ENCODE measurements at regions not wholly inside any gene's neighbourhood (a gene's known extent, or its start where the extent isn't known, plus 50 kb on each side); places are given as distances from the start of the nearest gene placed in this dataset.

DNA sequence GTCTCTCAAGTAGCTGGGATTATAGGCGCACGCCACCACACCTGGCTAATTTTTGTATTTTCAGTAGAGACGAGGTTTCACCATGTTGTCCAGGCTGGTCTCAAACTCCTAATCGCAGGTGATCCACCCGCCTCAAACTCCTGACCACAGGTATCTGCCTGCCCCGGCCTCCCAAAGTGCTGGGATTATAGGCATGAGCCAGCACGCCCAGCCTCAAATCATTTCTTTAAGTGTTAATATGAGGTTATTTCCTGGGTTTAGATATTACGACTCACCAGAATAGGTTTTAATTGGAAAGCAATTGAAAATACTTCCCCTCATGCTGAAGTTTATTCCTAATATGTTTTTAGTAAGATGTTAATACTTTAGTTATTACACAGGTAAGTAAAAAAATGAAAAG is 144.5 kb downstream of the NUFIP1 start:
- intact Hi-C loops (cut with micrococcal nuclease; ENCODE audit: unreplicated experiment) (no loop called here), in situ Hi-C loops (cut with HindIII; ENCODE audit: extremely low pct_ligation_motif_present, low pct_unique_long_range_greater_than_20kb) (no loop called here)
- no peak overlapping the region for H3K4me3 ChIP-seq (replicated peaks in 1 of 3; ENCODE audit: insufficient read depth in 1 of 3, low read depth in 2 of 3, low read length in 3 of 3)
- H3K79me2 ChIP-seq (ENCODE audit: insufficient read depth, low read length), result no peaks in the 10 kb centered on the region
- no peak overlapping the region for H3K27ac ChIP-seq (ENCODE audit: extremely low read length, insufficient read depth, low read length)
- H3K4me1 ChIP-seq (ENCODE audit: insufficient read depth, low read length), result peaks cover 7% of the 10 kb centered on the region
- H3K36me3 ChIP-seq (replicated peaks in 1 of 2; ENCODE audit: control insufficient read depth in 1 of 2, insufficient read depth in 2 of 2, low read length in 2 of 2), result no peaks in the 10 kb centered on the region
- POLR2A ChIA-PET, result no interaction called here
- H2AFZ ChIP-seq (ENCODE audit: low read length), result no peak overlapping the region
- no peaks in the 10 kb centered on the region for H3K9me3 ChIP-seq (ENCODE audit: low read length)
- no peak overlapping the region for H3K4me2 ChIP-seq (ENCODE audit: low read depth, low read length)
- H4K20me1 ChIP-seq (ENCODE audit: insufficient read depth, low read length), result no peaks in the 10 kb centered on the region
- no peak for DNase-seq (ENCODE audit: low spot score)
- CTCF ChIA-PET (ENCODE audit: low intra/inter-chr PET ratio, low total read pairs), result no interaction called here
- no TSS peak for BruUV-seq (replicated peaks)
- no peak for ATAC-seq
- H3K27me3 ChIP-seq (ENCODE audit: control insufficient read depth in 1 of 2, insufficient read depth in 2 of 2, low read length in 2 of 2), result no peaks in the 10 kb centered on the region
- H3K9ac ChIP-seq (ENCODE audit: insufficient read depth, low read depth, low read length), result no peak overlapping the region
- WGBS (ENCODE audit: low lambda C conversion rate), result 80% methylated on average over 8 of the region's 8 CpGs
- TF ChIP-seq SMAD1 (CRISPR knock-in tag; IDR thresholded peaks at IDR 0.05; ENCODE audit: borderline replicate concordance, low read depth) (no peak), MTF2 (CRISPR knock-in tag; IDR thresholded peaks at IDR 0.05; ENCODE audit: borderline replicate concordance) (no peak), ZNF484 (CRISPR knock-in tag; IDR thresholded peaks at IDR 0.05; ENCODE audit: borderline replicate concordance, low read depth) (no peak), ZFP62 (CRISPR knock-in tag; IDR thresholded peaks at IDR 0.05) (no peak), GRHL1 (CRISPR knock-in tag; conservative IDR thresholded peaks at IDR 0.05) (no peak), ETV5 (CRISPR knock-in tag; IDR thresholded peaks at IDR 0.05; ENCODE audit: borderline replicate concordance) (no peak), SUZ12 (IDR thresholded peaks at IDR 0.05; ENCODE audit: low read depth, low read length) (no peak), ZNF10 (CRISPR knock-in tag; IDR thresholded peaks at IDR 0.05; ENCODE audit: borderline replicate concordance, low read depth) (no peak), SPEN (CRISPR knock-in tag; IDR thresholded peaks at IDR 0.05; ENCODE audit: low read depth) (no peak), U2AF2 (IDR thresholded peaks at IDR 0.05; ENCODE audit: low read depth, low read length) (no peak), FOSL1 (CRISPR knock-in tag; IDR thresholded peaks at IDR 0.05; ENCODE audit: borderline replicate concordance) (no peak)
- TF ChIP-seq, protein P1, sequence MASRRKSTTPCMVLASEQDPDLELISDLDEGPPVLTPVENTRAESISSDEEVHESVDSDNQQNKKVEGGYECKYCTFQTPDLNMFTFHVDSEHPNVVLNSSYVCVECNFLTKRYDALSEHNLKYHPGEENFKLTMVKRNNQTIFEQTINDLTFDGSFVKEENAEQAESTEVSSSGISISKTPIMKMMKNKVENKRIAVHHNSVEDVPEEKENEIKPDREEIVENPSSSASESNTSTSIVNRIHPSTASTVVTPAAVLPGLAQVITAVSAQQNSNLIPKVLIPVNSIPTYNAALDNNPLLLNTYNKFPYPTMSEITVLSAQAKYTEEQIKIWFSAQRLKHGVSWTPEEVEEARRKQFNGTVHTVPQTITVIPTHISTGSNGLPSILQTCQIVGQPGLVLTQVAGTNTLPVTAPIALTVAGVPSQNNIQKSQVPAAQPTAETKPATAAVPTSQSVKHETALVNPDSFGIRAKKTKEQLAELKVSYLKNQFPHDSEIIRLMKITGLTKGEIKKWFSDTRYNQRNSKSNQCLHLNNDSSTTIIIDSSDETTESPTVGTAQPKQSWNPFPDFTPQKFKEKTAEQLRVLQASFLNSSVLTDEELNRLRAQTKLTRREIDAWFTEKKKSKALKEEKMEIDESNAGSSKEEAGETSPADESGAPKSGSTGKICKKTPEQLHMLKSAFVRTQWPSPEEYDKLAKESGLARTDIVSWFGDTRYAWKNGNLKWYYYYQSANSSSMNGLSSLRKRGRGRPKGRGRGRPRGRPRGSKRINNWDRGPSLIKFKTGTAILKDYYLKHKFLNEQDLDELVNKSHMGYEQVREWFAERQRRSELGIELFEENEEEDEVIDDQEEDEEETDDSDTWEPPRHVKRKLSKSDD (CRISPR knock-in tag; IDR thresholded peaks at IDR 0.05; ENCODE audit: low read depth), result no peak
- no peak for FAIRE-seq
